Astrocyte of the spinal cord (primary cell): ENCODE measurements at regions not wholly inside any gene's neighbourhood (a gene's known extent, or its start where the extent isn't known, plus 50 kb on each side); places are given as distances from the start of the nearest gene placed in this dataset.

Experiments
- DNase-seq: peaks from one replicate; pipeline ENCODE4 v3.0.0; 2011; ENCODE audit warnings: low read depth, low spot score
- H3K4me3 ChIP-seq: 2 replicates; pipeline ENCODE4 v1.5.1; 2011; ENCODE audit warnings: low read depth, mild to moderate bottlenecking, low read length, moderate library complexity
- CTCF ChIP-seq: IDR thresholded peaks from 2 replicates; pipeline ENCODE4 v1.5.1; 2012; ENCODE audit warnings: low read depth, mild to moderate bottlenecking, low read length, inconsistent platforms
- in situ Hi-C: cut with HindIII; loops from 2 replicates; pipeline ENCODE4 v1.10.0; 2017; ENCODE audit warnings: low sequenced_read_pairs

GRCh38 chr4:174117445-174117844, 166.0 kb downstream of the FBXO8 start:
- TF ChIP-seq CTCF: no peak
- in situ Hi-C loops: no loop called here
- no peak overlapping the region for H3K4me3 ChIP-seq
- DNase-seq: no peak

GRCh38 chr4:174116021-174116420, 167.4 kb downstream of the FBXO8 start:
- TF ChIP-seq CTCF: no peak
- H3K4me3 ChIP-seq: no peak overlapping the region
- DNase-seq: no peak
- in situ Hi-C loops: no loop called here

- no peak for DNase-seq
- in situ Hi-C loops: no loop called here
- no peak overlapping the region for H3K4me3 ChIP-seq
- TF ChIP-seq CTCF: no peak
Observed at GRCh38 chr4:174111422-174111821, 172.0 kb downstream of the FBXO8 start.

GRCh38 chr4:174110180-174110579, 173.3 kb downstream of the FBXO8 start:
- in situ Hi-C loops: no loop called here
- DNase-seq: no peak
- TF ChIP-seq CTCF: no peak
- H3K4me3 ChIP-seq: no peak overlapping the region

GRCh38 chr4:174107746-174108354, 175.6 kb downstream of the FBXO8 start:
- TF ChIP-seq CTCF: no peak
- H3K4me3 ChIP-seq: no peak overlapping the region
- no peak for DNase-seq
- in situ Hi-C loops: no loop called here

DNA sequence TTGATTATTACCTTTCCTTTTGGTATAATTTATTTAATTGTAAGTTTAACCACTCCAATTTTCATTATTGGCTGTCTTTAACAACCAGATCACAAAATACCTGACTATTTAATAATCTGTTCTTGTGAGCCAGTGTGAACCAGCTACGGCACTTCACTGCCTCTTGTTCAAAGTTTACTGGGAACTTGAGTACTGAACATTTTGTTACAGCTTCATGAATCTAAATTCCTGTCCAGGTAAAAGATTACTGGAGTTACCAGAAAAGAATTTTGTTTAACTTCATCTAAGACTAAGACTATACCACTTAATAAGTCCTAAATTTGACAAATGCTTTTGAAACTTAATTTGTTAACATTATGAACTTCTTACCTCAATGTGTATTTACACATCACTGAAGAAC, 178.3 kb downstream of the FBXO8 start:
- in situ Hi-C loops: no loop called here
- no peak overlapping the region for H3K4me3 ChIP-seq
- no peak for TF ChIP-seq CTCF
- no peak for DNase-seq

GRCh38 chr4:174100910-174101309, 182.6 kb downstream of the FBXO8 start:
- TF ChIP-seq CTCF: no peak

More at GRCh38 chr4:174100910-174101309, 182.6 kb downstream of the FBXO8 start:
- no peak for DNase-seq
- in situ Hi-C loops: no loop called here
- H3K4me3 ChIP-seq: no peak overlapping the region
